ENCODE measurements at regions not wholly inside any gene's neighbourhood (a gene's known extent, or its start where the extent isn't known, plus 50 kb on each side); places are given as distances from the start of the nearest gene placed in this dataset.

DNA sequence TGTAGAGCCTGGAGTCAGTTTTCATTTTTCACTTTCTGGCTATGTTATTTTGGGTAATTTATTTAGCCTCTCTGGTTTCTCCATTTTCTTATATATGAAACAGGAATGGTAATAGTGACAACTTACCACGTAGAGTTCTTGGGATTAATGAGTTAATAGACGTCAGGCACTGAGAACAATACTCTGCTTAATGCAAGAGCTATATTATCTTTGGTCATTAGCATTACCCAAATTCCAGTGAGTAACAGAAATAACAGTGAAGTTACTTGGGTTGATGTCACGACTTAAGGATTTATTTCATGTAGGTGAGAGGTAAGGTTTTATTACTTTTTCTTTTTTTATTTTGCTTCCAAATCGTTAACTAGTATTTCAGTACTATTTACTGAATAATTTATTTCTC, 601.0 kb upstream of the GCFC2 start:
- no peak for TF ChIP-seq EZH2 (IDR thresholded peaks at IDR 0.05; ENCODE audit: insufficient read depth, poor library complexity, severe bottlenecking)
- TF ChIP-seq EZH2phosphoT487 (IDR thresholded peaks at IDR 0.05; ENCODE audit: insufficient read depth, low read depth) = no peak

Data from GM23248 (cell line).